ENCODE measurements at regions not wholly inside any gene's neighbourhood (a gene's known extent, or its start where the extent isn't known, plus 50 kb on each side); places are given as distances from the start of the nearest gene placed in this dataset.

DNA sequence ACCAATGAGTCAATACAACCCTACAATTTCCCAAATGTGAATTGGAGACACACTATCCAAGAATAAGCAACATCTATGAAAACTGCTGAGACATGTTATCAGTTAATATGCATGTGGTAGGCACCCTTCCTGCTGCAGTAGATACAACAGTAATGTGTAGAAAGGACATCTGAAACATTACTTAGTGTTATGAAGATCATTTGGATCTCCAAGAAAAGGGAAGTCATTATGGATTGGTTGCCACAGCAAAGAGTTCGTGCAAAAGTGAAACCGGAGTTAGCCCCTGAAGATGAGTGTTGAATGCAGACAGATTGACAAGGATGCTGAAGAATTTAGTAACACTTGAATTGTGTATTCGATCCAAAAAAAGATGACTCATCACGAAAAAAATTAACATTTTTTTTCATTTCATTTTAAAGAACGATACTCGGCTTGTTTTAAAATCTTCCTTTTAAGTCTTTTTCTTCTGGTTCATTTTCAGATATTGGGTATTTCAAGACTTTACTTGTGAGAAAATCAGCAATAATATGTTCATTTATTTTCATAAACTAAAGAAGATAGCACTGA is 322.4 kb upstream of the KLF6 start:
- no peaks in the 10 kb centered on the region for H3K4me1 ChIP-seq
- peaks cover 5% of the 10 kb centered on the region; the same call in 1 of the 2 replicates for H3K9me3 ChIP-seq
- H3K4me3 ChIP-seq (ENCODE audit: low read depth, low read length): no peak overlapping the region
- H3K36me3 Mint-ChIP-seq (ENCODE audit: insufficient read depth, unreplicated experiment): no peaks in the 10 kb centered on the region
- POLR2A ChIA-PET: no interaction called here
- H3K9me3 Mint-ChIP-seq (ENCODE audit: unreplicated experiment): no peaks in the 10 kb centered on the region
- TF ChIP-seq, protein P1, sequence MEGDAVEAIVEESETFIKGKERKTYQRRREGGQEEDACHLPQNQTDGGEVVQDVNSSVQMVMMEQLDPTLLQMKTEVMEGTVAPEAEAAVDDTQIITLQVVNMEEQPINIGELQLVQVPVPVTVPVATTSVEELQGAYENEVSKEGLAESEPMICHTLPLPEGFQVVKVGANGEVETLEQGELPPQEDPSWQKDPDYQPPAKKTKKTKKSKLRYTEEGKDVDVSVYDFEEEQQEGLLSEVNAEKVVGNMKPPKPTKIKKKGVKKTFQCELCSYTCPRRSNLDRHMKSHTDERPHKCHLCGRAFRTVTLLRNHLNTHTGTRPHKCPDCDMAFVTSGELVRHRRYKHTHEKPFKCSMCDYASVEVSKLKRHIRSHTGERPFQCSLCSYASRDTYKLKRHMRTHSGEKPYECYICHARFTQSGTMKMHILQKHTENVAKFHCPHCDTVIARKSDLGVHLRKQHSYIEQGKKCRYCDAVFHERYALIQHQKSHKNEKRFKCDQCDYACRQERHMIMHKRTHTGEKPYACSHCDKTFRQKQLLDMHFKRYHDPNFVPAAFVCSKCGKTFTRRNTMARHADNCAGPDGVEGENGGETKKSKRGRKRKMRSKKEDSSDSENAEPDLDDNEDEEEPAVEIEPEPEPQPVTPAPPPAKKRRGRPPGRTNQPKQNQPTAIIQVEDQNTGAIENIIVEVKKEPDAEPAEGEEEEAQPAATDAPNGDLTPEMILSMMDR (IDR thresholded peaks at IDR 0.05; ENCODE audit: insufficient read depth in 1 of 2, low read depth in 1 of 2, low read length in 1 of 2, severe bottlenecking in 1 of 2, unreplicated experiment in 1 of 2): no peak
- H3K4me1 Mint-ChIP-seq (ENCODE audit: low read depth, unreplicated experiment): no peaks in the 10 kb centered on the region
- intact Hi-C loops (cut with micrococcal nuclease; ENCODE audit: unreplicated experiment): no loop called here
- peaks cover 3% of the 10 kb centered on the region for H3K27me3 Mint-ChIP-seq (ENCODE audit: insufficient read depth, unreplicated experiment)
- no peak overlapping the region for H3K4me3 Mint-ChIP-seq (ENCODE audit: unreplicated experiment)
- CTCF ChIA-PET: interaction anchor here (0.6 kb wide), 1 partner anchor 450 kb away, joined by 3 read pairs; no protein-coding TSS in a partner anchor
- H3K27ac Mint-ChIP-seq (ENCODE audit: unreplicated experiment): no peak overlapping the region
- H3K36me3 ChIP-seq (ENCODE audit: control insufficient read depth, insufficient read depth, low read length): no peaks in the 10 kb centered on the region
- BruUV-seq (replicated peaks): no TSS peak
- H3K27me3 ChIP-seq (replicated peaks; ENCODE audit: control insufficient read depth, insufficient read depth, low read length): no peaks in the 10 kb centered on the region
- DNase-seq: no peak

DNA sequence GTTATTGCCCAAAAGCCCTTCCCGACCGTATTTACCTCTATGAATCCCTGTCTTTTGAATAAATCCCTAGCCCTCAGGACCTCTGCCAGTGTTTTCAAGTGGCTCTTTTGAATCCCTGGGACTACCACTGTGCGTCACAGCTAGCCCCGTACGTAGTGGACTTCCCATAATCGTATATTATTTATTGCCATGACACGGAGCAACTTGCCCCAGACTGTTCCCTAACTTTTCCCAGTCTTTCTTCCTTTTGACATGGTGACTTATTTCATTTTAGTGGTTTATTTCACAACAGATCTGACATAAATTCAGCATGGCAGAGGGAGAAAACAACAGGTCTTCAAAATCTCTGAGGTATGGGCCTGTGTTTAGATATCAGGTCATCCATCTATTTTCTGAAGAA is 318.6 kb upstream of the KLF6 start:
- DNase-seq: no peak
- ChIA-PET CTCF (no interaction called here), POLR2A (no interaction called here)
- Mint-ChIP-seq H3K36me3 (ENCODE audit: insufficient read depth, unreplicated experiment) (no peaks in the 10 kb centered on the region), H3K9me3 (ENCODE audit: unreplicated experiment) (no peaks in the 10 kb centered on the region), H3K4me3 (ENCODE audit: unreplicated experiment) (no peak overlapping the region), H3K27ac (ENCODE audit: unreplicated experiment) (no peak overlapping the region), H3K4me1 (ENCODE audit: low read depth, unreplicated experiment) (no peaks in the 10 kb centered on the region), H3K27me3 (ENCODE audit: insufficient read depth, unreplicated experiment) (peaks cover 5% of the 10 kb centered on the region)
- Histone ChIP-seq H3K36me3 (ENCODE audit: control insufficient read depth, insufficient read depth, low read length) (no peaks in the 10 kb centered on the region), H3K4me1 (no peaks in the 10 kb centered on the region), H3K4me3 (ENCODE audit: low read depth, low read length) (no peak overlapping the region), H3K9me3 (peaks cover 5% of the 10 kb centered on the region; the same call in 1 of the 2 replicates), H3K27me3 (replicated peaks; ENCODE audit: control insufficient read depth, insufficient read depth, low read length) (no peaks in the 10 kb centered on the region)
- intact Hi-C loops (cut with micrococcal nuclease; ENCODE audit: unreplicated experiment): no loop called here
- TF ChIP-seq, protein P1 (IDR thresholded peaks at IDR 0.05; ENCODE audit: insufficient read depth in 1 of 2, low read depth in 1 of 2, low read length in 1 of 2, severe bottlenecking in 1 of 2, unreplicated experiment in 1 of 2): no peak
- no TSS peak for BruUV-seq (replicated peaks)

DNA sequence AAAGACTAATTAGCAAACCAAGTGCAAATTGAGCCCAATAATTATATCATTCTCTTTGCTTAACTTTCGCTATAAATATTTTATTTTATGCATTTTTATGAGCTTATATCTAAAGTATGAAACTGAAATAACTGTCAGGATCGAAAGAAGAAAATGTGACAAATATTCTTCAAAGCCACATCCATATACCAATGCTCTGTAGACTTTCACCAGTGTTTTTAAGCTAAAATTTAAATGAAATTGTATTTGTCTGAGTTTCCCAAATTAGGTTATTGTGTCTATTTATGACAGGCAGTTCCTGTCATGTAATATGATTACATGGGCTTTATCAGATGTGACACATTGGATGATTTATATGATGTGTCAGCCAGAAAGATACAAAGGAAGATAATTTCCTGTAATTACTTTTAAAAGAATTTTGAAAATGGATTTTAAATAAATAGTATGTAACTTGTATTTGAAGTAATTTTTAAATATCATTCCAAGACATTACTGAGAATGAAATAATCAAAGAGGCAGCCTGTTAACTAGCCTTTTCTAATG is 317.9 kb upstream of the KLF6 start:
- Histone ChIP-seq H3K36me3 (ENCODE audit: control insufficient read depth, insufficient read depth, low read length) (no peaks in the 10 kb centered on the region), H3K4me3 (ENCODE audit: low read depth, low read length) (no peak overlapping the region), H3K4me1 (no peaks in the 10 kb centered on the region), H3K27me3 (replicated peaks; ENCODE audit: control insufficient read depth, insufficient read depth, low read length) (no peaks in the 10 kb centered on the region), H3K9me3 (peaks cover 5% of the 10 kb centered on the region; the same call in 1 of the 2 replicates)
- no peaks in the 10 kb centered on the region for H3K36me3 Mint-ChIP-seq (ENCODE audit: insufficient read depth, unreplicated experiment)
- intact Hi-C loops (cut with micrococcal nuclease; ENCODE audit: unreplicated experiment): no loop called here
- no peaks in the 10 kb centered on the region for H3K9me3 Mint-ChIP-seq (ENCODE audit: unreplicated experiment)
- POLR2A ChIA-PET: no interaction called here
- CTCF ChIA-PET: no interaction called here
- BruUV-seq (replicated peaks): no TSS peak
- peaks cover 5% of the 10 kb centered on the region for H3K27me3 Mint-ChIP-seq (ENCODE audit: insufficient read depth, unreplicated experiment)
- no peak overlapping the region for H3K4me3 Mint-ChIP-seq (ENCODE audit: unreplicated experiment)
- TF ChIP-seq, protein P1 (IDR thresholded peaks at IDR 0.05; ENCODE audit: insufficient read depth in 1 of 2, low read depth in 1 of 2, low read length in 1 of 2, severe bottlenecking in 1 of 2, unreplicated experiment in 1 of 2): no peak
- H3K27ac Mint-ChIP-seq (ENCODE audit: unreplicated experiment): no peak overlapping the region
- DNase-seq: no peak
- no peaks in the 10 kb centered on the region for H3K4me1 Mint-ChIP-seq (ENCODE audit: low read depth, unreplicated experiment)
